ENCODE measurements at regions not wholly inside any gene's neighbourhood (a gene's known extent, or its start where the extent isn't known, plus 50 kb on each side); places are given as distances from the start of the nearest gene placed in this dataset.

GRCh38 chr7:1359681-1360485, 99.4 kb downstream of the MICALL2 start:
- DNase-seq (ENCODE audit: low spot score): no peak

- no peak for DNase-seq (ENCODE audit: low spot score)
These were observed 98.7 kb downstream of the MICALL2 start for GRCh38 chr7:1360521-1360971.

- DNase-seq (ENCODE audit: low spot score): no peak
These were observed 98.1 kb downstream of the MICALL2 start for GRCh38 chr7:1361016-1361755.

- DNase-seq (ENCODE audit: low spot score): no peak
These were observed 97.5 kb downstream of the MICALL2 start for GRCh38 chr7:1361756-1362125.

GRCh38 chr7:1362301-1362700, 97.0 kb downstream of the MICALL2 start:
- no peak for DNase-seq (ENCODE audit: low spot score)

GRCh38 chr7:1364068-1364905, 95.0 kb downstream of the MICALL2 start:
- DNase-seq (ENCODE audit: low spot score): no peak

- no peak for DNase-seq (ENCODE audit: low spot score)
These were observed 94.2 kb downstream of the MICALL2 start for GRCh38 chr7:1364906-1365570.

GRCh38 chr7:1365846-1366245, 93.4 kb downstream of the MICALL2 start:
- no peak for DNase-seq (ENCODE audit: low spot score)

GRCh38 chr7:1366801-1367405, 92.4 kb downstream of the MICALL2 start:
- no peak for DNase-seq (ENCODE audit: low spot score)

GRCh38 chr7:1367501-1368183, 91.6 kb downstream of the MICALL2 start:
- DNase-seq (ENCODE audit: low spot score): no peak

- DNase-seq (ENCODE audit: low spot score): no peak
These were observed 91.0 kb downstream of the MICALL2 start for GRCh38 chr7:1368184-1368681.

GRCh38 chr7:1368682-1369571, 90.3 kb downstream of the MICALL2 start:
- peak; percentile 13 for DNase-seq (ENCODE audit: low spot score)

- no peak for DNase-seq (ENCODE audit: low spot score)
These were observed 89.2 kb downstream of the MICALL2 start for GRCh38 chr7:1369916-1370657.

GRCh38 chr7:1370738-1371137, 88.5 kb downstream of the MICALL2 start:
- DNase-seq (ENCODE audit: low spot score): no peak

GRCh38 chr7:1372063-1372462, 87.2 kb downstream of the MICALL2 start:
- no peak for DNase-seq (ENCODE audit: low spot score)

- no peak for DNase-seq (ENCODE audit: low spot score)
These were observed 86.4 kb downstream of the MICALL2 start for GRCh38 chr7:1372671-1373379.

GRCh38 chr7:1377111-1377909, 82.0 kb downstream of the MICALL2 start:
- no peak for DNase-seq (ENCODE audit: low spot score)

Measured in hematopoietic multipotent progenitor cell treated with erythropoietin and hydrocortisone succinate and interleukin-3 and kit ligand, for 15 days (in vitro differentiated cells).